GM19023 (cell line): ENCODE measurements at regions not wholly inside any gene's neighbourhood (a gene's known extent, or its start where the extent isn't known, plus 50 kb on each side); places are given as distances from the start of the nearest gene placed in this dataset.

ENCODE experiments used
- ATAC-seq: cut with Tn5 transposase; IDR thresholded peaks from one replicate; pipeline ENCODE4 v1.9.1; 2021; ENCODE audit warnings: mild to moderate bottlenecking, moderate library complexity; ENCODE audit not compliant: unreplicated experiment

- ATAC-seq, result no peak
Measured at GRCh38 chr16:85501900-85502299, 111.2 kb upstream of the GSE1 start.

DNA sequence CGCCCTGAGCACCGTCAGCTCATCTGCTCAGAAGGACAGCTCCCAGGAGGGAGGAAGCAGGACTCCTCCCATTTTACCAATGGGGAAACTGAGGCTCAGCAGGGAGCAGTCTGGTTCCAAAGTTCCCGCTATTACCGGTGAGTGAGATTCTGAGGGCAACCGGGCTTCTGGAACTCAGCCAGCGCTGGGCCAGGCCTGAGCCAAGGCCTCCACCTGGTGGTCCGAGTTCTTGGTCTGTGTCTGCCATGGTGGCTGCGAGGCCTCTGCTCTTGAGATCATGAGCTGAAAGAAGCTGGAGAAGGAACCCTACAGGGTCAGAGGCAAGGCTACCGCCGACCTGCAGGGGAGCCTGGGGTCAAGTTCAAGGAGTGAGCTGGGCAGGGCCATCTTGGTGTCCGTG is 110.8 kb upstream of the GSE1 start:
- ATAC-seq, result no peak

DNA sequence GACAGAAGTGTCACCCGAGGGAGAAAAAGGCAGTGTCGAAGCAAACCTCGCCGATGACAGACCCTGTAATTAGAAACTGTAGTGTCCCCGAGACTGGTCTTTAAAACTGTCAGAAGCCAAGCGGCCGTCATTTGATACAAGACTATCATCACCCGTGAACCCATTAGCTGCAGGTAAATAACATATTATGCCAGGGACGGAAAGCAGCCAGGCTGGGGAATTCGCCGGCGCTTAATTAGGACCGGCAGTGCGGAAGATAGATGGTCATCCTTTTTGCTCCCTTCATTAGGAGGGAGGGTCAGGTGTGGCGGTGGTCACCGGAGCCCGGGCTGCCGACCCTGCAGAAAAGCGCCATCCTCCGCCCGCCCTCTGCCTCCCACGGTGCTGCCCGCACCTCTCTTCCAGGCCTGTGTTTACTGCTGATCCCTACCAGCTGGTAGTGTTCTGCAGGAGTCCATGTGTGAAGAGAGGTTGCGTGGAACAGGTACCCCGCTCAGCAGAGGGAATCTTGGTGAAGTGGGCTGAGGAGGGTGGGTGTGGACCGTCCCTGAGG is 109.4 kb upstream of the GSE1 start:
- ATAC-seq, result no peak

- ATAC-seq, result no peak
Measured at GRCh38 chr16:85504242-85504641, 108.9 kb upstream of the GSE1 start.

DNA sequence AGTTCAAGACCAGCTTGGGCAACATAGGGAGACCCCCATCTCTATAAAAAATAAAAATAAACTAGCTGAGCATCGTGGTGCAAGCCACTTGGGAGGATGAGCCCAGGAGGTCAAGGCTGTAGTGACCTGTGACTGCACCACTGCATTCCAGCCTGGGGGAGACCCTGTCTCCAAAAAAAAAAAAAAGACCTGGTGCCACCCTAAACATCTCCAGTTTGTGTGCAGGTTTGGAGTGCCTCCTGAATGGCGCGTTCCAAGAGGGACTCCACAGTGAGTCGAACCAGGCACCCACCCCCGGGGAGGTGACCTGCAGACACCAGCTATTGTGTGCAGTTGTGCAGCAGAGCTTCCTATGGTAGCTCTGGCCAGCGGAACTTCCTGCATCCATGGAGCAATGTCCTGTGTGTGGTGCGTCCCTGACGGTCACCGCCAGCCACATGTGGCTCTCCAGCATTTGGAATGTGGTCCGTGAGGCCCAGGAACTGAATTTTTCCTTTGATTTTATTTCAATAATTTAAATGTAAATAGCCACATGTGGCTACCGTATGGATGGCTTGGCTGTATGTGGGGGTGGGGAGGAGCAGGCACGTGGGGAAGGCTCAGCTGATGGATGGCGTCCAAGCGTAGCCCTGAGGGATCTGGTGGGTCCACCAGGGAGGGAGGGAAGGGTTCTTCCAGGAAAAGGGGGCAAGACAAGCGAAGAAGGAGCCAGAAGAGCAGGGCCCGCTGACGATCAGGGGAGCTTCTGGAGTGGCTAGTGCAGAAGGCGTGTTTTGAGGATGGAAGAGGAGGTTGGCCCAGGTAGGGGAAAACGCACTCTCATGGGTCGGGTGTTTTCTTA is 107.1 kb upstream of the GSE1 start:
- no peak for ATAC-seq

GRCh38 chr16:85506635-85506911 is 106.5 kb upstream of the GSE1 start:
- no peak for ATAC-seq

- no peak for ATAC-seq
Measured at GRCh38 chr16:85507342-85507741, 105.8 kb upstream of the GSE1 start.

- no peak for ATAC-seq
Measured at GRCh38 chr16:85508388-85508787, 104.7 kb upstream of the GSE1 start.

DNA sequence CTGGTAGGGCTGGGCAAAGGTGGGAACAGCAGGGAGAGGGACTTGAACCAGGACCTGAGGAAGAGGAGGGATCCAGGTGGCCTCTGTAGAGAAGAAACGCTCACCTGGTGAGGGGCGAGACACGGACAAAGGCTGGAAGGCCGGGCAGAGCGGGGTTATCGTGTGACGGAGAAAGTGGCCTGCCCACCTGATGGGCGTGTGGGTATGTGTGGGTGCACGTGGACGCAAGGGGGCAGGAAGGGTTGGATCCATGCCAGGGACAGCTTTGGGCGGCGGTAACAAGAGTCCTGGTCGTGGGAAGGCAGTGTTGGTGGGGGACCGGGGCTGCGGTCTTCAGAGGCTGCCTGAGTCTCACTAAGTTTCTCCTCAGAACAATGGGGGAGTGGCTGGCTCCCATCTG is 104.1 kb upstream of the GSE1 start:
- no peak for ATAC-seq

DNA sequence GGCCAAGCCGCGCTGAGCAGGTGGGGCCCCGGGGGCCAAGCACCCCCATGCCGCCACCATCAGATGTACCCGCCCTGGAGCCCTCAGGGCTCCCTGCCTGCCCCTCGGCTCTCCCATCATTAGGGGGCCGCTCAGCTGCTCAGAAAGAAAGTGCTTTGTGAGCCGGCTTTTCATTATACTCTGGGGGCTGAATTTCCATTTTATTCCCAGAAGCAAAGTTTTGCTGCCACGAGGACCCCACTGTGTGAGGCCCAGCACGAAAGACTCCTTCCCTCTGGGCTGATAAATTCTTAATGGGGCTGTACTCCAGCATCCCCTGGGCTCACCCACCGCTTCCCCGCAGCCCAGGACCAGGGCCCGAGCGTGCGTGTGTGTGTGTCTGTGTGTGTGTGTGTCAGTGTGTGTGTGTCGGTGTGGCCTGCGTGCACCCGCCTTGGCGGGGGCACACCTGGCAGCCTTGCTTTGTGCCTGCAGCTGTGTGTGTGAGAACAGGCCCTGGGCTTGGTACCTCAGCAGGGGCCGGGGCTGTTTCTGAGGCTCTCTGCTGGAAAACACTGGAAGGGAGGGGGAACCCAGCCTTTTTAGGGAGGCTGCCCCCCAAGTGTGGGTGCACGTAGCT is 103.0 kb upstream of the GSE1 start:
- ATAC-seq, result no peak

GRCh38 chr16:85511938-85512807 is 100.9 kb upstream of the GSE1 start:
- no peak for ATAC-seq

GRCh38 chr16:85512808-85513115 is 100.4 kb upstream of the GSE1 start:
- ATAC-seq, result no peak

GRCh38 chr16:85513180-85513579 is 99.9 kb upstream of the GSE1 start:
- no peak for ATAC-seq

DNA sequence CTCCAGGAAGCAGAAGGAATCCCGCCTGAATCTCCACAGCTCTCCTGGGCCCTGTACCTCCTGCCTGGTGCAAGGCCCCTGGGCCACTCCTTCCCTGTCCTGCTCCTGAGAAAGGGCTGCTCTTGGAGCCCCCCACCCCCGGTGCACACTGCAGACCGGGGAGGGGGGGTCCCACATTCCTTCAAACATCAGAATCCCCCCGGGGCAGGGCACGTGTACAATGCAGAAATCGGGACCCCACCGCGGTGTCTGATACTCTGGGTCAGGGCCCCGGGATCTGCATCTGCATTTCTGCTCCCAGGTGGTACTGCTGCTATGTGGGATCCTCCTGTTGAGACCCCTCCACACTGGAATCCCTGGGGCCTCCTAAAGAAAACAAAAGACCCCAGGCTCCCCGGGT is 99.5 kb upstream of the GSE1 start:
- no peak for ATAC-seq

- ATAC-seq, result no peak
Measured at GRCh38 chr16:85514295-85514597, 98.9 kb upstream of the GSE1 start.

DNA sequence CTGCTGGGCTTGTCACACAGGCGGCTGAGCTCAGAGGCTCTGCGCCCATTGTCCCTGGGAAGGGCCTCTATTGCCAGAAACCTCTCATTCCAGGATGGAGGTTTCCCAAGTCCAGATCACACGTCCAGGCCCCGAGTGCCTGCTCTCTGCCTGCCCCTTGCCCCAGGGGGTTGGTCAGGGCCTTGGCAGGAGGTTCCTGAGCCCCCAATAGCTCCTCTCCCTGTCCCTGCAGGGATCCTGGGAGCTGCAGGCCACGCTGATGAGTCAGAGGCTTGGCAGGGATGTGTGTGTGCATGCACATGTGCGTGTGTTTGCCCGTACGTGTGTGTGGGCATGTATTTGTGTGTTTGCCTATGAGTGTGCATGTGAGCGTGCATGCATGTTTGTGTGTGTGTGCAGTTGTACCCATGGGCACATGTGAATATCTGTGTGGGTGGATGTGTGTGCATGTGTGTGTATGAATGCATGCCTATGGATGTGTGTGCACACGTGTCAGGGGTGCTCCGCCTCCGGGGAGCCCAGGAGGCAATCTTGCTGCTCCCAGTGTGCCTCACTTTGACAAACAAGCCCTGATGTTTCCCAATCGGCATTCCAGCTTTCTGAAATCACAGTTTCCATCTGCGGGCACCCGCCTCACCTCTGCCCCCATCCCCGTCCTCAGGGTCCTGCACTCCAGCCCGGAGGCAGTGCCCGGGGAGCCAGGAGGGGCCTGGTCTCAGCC is 98.4 kb upstream of the GSE1 start:
- ATAC-seq, result no peak

DNA sequence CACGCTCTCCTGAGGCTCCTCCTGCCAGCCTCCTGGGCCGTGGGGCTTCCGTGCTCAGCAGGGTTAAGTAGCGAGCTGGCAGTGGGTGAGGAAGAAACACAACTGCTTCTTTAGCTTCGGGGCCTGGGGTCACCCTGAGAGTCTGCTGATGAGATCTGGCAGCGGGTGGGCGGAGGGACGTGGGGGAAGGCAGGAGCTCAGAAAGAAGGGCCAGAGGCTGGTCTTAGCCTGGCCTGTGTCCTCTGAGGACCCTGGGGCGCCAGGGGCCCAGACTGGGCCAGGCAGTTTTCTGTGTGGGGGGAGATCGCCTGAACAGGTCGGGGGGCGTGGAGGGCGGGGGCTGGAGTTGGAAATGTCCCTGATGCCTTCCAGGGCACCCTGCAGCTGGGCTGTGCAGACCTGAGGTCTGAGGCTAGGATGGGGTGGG is 97.8 kb upstream of the GSE1 start:
- ATAC-seq, result no peak

GRCh38 chr16:85515830-85516397 is 97.2 kb upstream of the GSE1 start:
- ATAC-seq, result no peak

DNA sequence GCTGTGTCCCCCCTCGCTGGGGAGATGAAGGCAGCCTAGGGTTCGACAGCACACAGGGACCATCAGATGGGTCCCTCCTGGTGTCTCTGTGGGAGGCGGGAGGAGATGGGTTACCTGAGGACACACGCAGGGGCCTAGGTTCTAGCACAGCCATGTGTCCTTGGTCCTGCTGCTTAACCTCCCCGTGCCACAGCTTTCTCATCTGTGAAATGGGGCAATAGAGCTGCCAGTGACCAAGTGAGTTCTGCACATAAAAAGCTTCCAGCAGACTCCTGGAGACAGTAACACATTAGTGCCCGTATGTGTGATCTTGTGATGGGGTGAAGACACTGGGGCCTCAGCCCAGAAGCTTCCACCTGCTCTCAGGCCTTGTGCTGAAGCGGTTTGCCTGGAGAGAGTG is 96.0 kb upstream of the GSE1 start:
- ATAC-seq, result no peak

- ATAC-seq, result no peak
Measured at GRCh38 chr16:85517563-85518179, 95.5 kb upstream of the GSE1 start.
